ENCODE measurements at regions not wholly inside any gene's neighbourhood (a gene's known extent, or its start where the extent isn't known, plus 50 kb on each side); places are given as distances from the start of the nearest gene placed in this dataset.

- TF ChIP-seq CTCF (IDR thresholded peaks at IDR 0.05): no peak
- no peak for TF ChIP-seq EP300 (IDR thresholded peaks at IDR 0.05)
- TF ChIP-seq POLR2A (IDR thresholded peaks at IDR 0.05): no peak
Measured at GRCh38 chr5:5648694-5649093, 226.2 kb downstream of the ICE1 start.
